HS-5 (cell line): ENCODE measurements at regions not wholly inside any gene's neighbourhood (a gene's known extent, or its start where the extent isn't known, plus 50 kb on each side); places are given as distances from the start of the nearest gene placed in this dataset.

ENCODE experiments used
- DNase-seq: peaks from one replicate; pipeline ENCODE4 v3.0.0-alpha.2; 2012; ENCODE audit warnings: low read depth

DNA sequence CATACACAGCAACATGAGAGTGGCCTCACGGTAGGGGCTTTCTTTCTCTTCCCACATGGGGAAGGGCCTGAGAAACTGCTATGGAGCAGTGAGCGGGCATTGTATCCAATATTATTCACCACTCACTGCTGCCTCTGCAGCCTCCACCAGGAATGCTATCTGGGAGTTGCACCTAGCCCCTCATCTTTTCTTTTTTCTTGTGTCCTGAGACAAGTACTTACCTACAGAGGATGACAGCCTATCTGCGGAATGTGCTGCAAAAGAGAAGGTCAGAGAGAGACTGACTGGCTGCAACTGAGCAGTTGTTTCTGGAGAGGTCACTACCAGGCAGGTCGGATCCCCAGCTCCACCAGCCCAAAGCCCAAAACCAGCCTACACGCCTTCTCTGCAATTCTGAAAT is 52.1 kb upstream of the HTATIP2 start:
- no peak for DNase-seq

DNA sequence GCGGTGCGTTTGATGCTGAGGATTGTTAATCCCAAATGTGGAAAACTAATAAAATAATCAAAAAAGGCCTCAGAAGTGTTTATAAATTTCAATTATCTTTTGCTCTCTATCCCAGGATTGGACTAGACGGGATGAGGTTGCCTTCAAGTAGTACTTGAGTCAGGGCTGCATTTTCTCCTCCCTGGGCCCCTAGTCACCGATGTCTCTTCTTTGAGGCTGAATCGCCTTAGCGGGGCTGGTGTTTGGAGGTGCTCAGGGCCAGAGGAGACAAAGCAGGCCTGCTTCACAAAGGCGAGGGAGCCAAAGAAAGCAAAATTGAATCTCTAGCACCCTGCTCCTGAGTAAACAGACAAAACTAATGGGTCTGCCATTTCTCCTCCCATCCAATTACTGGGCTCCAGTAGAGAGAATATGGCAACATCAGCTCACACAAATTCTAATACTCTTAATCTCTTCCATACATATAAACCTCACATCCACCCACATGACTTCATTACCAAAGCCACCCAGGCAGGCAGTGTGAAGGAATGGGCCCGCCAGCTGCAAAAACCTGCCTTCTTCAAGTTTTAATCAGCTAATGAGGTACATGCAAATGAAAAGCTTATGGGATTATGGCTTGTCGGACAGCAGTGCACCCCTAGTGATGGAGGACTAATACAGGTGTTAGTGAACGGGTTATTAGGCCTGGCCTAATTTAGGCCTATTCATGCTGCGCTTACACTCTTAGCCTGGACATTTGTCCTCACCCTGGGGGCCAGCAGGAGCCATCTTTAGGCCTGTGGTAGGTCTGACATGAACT is 52.7 kb upstream of the HTATIP2 start:
- no peak for DNase-seq

DNA sequence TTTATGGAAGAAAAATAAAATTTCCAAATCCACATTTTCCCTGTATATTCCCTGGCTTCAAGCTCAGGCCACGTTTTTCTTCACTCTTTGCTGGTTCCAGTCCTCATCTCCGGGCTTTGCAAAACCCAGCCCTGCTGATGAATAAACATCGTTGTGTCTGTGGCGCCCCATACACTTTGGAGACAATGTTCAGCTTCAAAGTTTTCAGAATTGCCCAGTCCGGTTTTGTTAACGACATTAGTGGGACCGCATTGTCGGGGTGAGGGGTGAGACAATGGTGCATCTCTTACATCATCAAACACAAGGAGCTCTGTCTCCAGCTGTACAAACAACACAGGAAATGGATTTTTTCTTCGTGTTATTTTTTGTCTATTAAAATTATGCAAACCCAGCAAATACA is 53.4 kb upstream of the HTATIP2 start:
- DNase-seq, result no peak

DNA sequence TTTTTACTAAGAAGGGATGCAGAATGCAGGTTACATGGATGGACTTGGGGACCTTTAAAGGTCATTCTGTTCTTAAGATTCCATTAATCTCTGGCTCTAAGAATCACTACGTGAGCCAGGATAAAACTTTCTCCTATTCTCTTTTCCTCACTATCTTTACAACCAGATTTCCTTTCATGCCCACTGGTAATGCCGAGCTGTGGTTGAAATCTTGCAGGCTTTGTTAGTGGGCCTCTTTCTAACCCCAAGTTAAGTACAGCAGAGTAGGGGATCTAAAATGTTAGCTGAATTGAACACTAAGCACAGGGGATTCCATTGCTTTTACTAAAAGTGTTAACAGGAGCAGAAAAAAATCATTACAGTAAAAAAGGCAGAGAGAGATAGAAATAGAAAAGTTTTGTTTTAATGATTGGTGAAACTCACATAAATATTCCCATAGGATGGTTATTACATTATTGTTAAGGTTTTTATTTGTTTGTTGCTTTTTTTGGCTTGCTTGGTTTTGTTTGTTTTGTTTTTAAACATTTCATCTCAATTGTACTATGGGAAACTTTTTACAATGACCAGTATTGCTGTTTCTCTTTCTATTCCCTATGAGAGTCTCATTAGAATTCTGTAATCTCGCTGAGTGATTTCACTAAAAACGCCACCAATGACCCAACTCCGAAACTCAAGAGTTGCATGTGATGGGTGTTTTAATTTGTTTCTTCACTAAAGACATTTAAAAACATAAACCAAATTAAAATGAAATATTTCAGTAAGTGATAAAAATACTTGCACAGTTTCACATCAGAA is 54.1 kb upstream of the HTATIP2 start:
- DNase-seq, result no peak

DNA sequence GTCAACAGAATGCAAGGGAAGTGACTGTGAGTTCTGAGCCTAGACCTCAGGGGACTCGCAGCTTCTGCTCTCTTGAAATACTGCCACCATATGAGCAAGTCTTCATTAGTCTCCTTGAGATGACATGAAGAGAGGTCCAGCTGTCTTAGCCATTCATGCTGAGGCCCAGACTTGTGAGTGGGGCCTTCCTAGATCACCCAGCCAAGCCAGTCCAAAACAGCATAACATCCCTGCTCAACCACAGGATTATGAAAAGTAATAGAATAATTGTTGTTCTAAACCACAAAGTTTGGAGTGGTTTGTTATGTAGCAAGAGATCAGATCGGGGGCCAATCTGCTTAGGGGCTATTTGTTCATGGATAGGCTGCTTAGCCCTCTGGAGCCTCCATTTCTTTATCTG is 54.9 kb upstream of the HTATIP2 start:
- no peak for DNase-seq

DNA sequence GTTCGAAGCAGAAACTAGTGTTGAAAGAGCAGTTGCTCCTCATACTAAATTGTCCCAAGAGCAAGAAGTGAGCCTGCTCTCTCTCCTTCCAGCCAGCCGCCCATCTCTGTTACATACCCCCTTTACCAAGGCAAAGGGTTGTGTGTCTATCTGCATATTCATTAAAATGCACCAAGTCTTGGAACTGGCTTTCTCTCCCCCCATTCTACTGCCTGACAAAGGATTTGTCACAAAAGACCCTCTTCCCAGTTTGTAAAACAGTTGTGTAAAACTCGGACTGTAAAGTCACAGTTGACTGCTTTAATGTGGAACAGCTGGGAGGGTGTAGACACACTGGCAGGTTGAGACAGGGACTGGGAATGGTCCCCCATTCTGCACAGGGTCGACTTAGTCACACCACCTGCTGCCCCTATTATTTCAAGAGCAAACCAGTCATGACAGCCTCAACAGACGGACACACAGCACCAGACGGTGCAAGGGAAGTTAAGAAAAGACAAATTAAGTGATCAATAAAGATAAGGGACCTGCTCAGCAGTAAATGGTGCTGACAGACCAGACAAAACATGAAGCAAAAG is 60.0 kb upstream of the HTATIP2 start:
- no peak for DNase-seq

DNA sequence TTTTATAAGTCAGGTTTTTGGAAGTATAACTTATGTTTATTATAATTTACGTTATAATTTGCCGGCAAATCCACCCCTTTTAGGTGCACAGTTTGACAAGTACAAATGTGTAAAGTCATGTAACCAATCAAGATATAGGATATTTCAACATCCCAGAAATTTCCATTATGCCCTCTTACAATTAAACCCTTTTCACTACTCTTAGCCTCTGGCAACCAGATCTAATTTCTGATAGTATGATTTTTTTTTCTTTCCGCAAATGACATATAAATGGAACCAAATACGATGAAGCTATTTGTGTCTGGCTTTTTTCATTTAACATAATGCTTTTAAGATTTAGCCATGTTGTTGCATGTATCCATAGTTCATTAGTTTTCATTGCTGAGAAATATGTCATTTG is 69.5 kb upstream of the HTATIP2 start:
- DNase-seq, result no peak

DNA sequence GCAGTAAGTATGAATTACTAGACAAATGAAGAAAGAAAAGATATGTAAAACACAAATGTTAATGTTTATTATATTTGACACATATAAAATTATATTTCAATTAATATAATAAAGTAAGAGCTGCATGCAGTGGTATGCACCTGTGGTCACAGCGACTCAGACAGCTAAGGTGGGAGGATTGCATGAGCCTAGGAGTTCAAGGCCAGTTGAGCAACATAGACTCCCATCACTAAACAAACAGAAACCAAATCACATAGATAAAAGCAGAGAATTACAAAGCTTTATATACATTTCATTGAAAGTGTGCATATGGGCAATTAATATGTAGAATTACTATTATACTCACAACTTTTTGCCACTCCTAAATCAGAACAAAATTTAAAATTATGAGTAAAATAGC is 70.0 kb upstream of the HTATIP2 start:
- no peak for DNase-seq

DNA sequence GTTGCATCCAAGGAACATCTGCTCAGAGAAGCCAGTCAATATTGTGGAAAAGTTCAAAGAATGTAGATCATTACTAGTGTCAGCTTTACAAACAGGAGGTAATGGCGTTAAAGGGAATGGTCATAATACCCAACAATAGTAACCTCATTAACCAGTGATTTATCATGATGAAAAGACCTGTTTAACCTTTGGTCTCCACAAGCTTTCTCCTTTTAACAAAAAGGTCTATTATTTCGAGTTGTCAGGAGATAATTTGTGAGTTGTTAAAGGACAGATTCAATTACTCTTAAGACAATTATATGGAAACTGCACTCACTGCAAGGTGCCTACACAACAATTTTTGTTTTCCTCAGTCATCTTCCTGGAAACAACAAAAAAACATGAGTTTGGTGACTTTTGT is 73.8 kb upstream of the HTATIP2 start:
- no peak for DNase-seq

DNA sequence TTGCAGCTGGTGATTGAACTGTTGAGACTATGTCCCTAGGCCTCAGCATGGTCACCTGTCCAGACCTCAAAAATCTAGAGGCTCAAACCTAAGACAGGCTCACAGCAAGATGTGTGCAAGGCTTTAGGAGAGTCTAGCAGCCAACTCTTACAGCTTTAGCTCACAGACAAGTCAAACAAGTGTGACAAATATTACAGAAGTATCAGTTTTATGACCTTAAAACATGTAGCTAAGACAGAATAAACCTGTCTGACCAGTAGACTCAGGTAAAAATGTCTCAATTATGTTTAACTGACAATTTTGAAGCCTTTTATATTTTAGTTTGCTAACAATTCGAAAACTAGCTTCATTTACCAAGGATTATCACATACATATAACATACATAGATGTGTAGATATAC is 80.0 kb upstream of the HTATIP2 start:
- DNase-seq, result no peak

DNA sequence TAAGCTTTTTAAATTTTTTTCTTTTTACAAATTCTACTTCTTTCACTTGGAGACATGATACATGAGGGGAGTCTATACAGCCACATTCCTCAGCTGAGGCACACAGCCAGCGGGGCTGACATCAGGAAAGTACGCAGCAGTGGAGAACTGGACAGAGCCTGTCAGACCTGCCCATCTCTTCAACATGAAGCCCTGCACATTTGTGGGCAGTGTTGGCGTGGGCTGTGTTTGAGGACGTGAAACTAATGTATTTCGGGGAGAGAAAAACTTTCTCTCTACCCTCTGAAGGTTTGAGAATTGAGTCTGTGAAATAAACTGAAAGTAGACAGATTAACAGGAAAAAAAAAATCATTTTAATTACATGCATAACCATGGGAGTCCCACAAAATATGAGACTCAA is 84.8 kb upstream of the HTATIP2 start:
- no peak for DNase-seq

DNA sequence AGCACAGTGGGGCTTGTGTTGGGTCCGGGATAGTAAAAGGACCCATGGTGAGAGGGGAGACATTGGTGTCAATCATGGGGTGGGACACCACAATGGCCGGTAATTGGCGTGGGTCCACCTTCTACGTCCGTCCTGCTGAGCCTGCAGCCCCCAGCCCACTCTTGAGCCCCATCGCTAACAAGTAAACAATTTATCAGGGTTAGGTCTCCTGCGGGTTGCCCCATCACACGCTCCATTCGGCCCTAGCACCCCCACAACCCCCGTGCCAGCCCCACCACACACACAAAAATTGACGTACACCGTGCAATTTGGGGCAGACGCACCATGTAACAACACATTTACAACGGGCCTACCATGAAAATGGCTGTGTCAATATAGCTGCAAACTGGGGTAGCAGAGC is 86.5 kb upstream of the HTATIP2 start:
- no peak for DNase-seq

DNA sequence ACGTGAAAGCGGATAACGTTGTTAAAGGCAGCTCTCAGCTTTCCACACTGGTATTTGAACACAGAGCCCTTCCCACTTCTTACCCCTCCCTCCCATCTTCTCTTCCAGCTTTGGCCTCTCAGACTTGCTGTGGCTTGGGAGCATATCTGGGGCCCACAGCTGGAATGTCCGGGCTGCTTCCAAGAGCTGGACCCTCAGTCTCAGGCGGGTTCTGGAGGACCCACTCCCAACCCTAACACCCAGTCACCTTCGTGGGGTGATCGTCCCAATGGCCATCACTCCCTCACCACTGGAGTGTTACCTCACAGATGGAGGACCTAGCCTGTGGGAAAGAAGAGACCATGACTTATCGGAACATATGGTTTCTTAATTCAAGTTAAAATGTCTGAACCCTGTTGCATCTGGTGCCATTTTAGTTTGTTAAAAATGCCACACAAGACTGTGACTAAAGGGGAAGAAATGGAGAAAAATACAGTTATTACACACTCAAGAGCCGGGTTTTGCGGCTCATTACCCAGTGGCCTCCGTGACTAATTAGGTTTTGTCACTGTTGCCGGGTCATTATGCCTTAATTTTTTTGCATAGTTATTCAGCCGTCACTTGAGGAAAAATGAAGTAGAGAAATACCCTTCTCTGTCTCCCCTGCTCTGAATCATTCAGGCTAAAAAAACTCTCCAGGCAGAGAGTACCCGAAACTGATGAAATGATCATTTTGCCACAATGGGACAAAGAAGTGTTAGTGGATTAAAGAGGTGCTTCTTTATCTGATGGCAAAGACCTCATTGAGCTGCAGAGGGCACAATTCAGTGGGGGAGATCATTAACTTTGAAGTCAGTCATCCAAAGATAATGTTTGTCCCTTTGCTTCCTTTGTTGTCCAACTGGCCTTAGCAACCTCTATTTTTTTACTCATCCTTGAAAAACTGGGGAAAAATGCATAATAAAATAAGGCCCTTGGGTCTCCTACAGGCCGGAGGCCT is 87.2 kb upstream of the HTATIP2 start:
- DNase-seq, result no peak

DNA sequence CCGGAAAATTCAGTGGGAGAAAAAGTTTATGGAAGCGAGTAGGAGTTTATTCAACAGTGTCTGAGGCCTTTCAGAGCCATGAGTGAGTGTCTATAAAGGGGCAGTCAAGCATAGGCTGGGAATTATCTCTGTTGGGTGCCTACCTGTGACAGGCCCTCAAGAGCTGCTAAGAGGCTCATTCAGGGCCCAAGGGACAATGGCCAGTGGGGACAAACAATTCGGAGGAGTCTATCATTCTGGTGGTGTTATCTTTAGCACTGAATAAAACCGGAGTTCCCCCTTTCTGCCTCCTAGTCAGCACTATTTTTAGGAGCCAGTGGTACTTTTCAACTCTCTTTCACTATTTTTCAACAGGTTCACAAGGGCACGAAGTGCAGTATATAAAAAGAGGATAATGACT is 89.5 kb upstream of the HTATIP2 start:
- DNase-seq, result no peak

DNA sequence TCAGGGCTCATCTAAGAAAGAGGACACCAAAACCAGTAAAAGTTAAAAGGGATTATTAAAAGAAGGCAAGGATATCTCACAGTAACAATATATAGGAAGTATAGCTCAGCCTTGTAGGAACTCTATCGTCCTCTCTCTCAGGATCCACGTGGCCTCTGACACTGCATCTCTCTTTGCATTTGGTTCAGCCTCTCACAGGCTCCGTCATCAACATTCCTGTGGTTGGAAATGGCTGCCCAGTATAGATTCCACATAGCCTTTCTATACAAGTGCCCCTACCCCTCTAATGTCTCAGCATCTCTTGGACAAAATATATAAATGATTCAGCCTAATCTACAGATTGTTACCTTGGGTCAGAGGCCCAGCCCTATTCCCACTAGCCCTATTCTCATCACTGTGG is 101.3 kb upstream of the DBX1 start:
- DNase-seq, result peak; percentile 35

DNA sequence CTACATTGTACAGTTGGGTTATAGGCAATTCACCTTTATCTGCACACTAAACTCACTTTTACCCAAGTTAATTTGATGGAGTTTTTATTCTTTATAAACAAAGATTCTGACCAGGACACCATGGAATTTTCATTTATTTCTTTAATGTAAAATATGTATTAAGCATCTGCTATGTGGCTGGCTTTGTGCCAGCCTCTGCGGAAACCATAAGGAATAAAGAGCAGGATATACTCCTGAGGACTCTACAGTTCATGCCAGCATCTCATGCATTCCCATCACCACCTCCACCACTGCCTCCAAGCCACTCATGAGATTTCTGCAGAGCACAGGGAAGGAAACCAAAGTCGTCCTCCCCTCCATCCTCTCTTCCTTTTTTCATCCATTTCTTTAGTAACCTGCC is 100.0 kb upstream of the DBX1 start:
- no peak for DNase-seq

DNA sequence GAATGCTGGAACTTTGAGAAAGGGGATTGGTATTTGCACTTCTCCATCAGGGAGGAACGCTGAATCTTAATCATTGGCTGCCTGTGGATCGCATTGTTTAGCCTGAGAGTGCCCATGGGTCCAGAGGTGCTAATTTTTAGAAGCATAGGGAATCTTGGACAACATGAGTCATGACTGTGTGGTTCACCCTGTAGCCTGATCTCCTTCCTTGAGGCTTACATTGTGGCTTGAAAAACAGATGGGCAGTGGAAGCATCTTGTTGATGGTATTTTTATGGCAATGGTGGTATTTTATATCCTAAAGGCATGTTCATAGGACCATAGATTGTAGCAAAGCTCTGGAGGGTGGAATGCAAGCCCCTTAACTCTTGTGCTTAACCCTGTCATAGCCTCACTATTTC is 99.2 kb upstream of the DBX1 start:
- peak; percentile 61 for DNase-seq

DNA sequence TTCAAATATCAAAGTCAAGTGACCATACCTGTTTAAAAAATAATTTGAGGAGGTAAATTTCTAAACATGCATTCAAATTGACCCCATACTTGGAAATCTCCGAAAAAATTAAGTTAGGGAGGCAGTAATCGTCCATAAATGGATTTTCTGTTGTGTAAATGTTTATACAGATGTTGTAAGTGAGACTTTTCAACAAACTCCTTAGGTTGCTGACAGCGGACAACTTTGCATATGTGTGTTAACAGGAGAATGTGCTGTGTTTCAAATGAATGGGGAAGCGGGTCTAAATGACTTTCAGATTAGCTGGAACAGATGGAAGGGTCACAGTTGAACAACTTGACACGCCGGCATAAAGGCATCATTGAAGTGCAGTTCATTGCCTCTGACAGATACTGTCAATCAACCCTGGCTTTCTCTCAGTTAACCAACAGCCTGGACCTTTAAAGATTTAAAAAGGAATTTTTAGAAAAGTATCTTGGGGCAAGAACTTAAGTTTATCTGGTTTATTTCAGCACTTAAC is 98.2 kb upstream of the DBX1 start:
- no peak for DNase-seq

DNA sequence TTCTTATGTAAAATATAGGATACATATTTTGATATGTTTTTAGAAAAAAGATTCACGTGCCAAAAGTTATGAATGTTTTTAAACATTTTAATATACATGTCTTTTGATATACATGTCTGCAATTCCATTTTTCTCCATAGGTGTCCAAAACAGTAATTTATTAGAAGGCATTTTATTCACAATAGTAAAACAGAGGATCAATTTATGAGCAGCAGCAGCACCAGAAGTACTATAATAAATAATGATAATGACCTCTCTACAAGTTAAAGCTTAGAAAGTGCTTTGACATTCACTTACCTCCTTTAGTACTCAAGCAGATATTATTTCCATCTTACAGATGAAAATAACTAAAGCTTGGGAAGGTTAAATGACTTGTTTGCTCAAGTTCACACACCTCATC is 96.7 kb upstream of the DBX1 start:
- DNase-seq, result no peak

DNA sequence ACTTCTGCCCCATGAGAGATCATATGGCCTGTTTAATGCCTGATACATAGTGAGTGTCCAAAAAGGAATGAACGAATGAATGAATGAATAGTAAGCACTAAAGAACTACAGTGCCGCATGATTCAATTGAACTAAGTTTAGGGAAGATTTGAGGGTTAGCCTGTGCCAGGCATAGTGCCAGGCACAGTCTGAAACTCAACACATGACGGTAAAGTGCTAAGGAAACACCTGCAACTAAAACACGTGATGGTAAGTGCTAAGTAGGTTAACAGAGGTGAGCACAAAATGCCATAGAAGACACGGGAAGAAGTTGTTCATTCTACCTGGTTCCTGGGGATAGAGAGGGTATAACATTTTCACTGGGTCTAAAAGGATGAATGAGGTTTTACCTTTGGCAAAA is 93.5 kb upstream of the DBX1 start:
- no peak for DNase-seq

DNA sequence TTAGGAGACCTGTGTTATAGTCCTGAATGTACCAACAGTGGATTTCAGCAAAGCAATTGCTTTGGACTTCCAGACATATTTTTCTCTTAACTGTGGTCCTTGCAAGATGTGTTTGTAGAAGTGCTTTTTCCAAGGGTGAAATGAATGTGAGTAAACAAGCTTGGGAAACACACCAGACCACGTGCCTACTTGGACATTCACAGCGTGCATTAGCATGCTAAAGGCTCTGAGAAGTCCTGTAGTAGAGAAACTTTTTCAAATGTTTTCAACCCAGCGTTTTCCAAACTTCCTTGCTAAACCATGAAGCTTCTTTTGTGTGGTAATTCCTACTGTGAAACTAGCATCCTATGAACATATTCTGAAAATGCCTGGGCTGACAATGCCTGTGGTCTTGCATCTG is 91.2 kb upstream of the DBX1 start:
- no peak for DNase-seq
